Skeletal muscle tissue (tissue), 3 donors: ENCODE measurements at regions not wholly inside any gene's neighbourhood (a gene's known extent, or its start where the extent isn't known, plus 50 kb on each side); places are given as distances from the start of the nearest gene placed in this dataset.
"Not testable (repeated sequence)": the region's sequence is repeated elsewhere in the genome, so short reads cannot be mapped to it uniquely, and the experiment has no call there.

Source experiments
- H3K27ac ChIP-seq: one replicate; pipeline ENCODE4 v1.7.0; 2013; ENCODE audit warnings: mild to moderate bottlenecking, low read depth, low read length, inconsistent platforms
- H3K27me3 ChIP-seq, 3 donors: one replicate each; pipeline ENCODE4 v1.7.0; 2013; ENCODE audit warnings: low read length in 3 of 3; ENCODE audit not compliant: control insufficient read depth in 3 of 3, insufficient read depth in 3 of 3
- H3K36me3 ChIP-seq, 3 donors: one replicate each; pipeline ENCODE4 v1.7.0; 2013; ENCODE audit warnings: low read length in 3 of 3; ENCODE audit not compliant: control insufficient read depth in 3 of 3, insufficient read depth in 3 of 3
- H3K4me1 ChIP-seq, 3 donors: one replicate each; pipeline ENCODE4 v1.7.0; 2013; ENCODE audit warnings: low read length in 3 of 3, mild to moderate bottlenecking in 3 of 3; ENCODE audit not compliant: control insufficient read depth in 3 of 3, insufficient read depth in 3 of 3
- H3K4me3 ChIP-seq, 3 donors: one replicate each; pipeline ENCODE4 v1.7.0; 2013; ENCODE audit warnings: low read length in 3 of 3
- H3K9ac ChIP-seq, 3 donors: one replicate each; pipeline ENCODE4 v1.7.0; 2013; ENCODE audit warnings: low read length in 3 of 3, mild to moderate bottlenecking in 3 of 3, moderate library complexity in 2 of 3, low read depth in 1 of 3
- H3K9me3 ChIP-seq, 3 donors: one replicate each; pipeline ENCODE4 v1.7.0; 2013; ENCODE audit warnings: low read length in 3 of 3; ENCODE audit not compliant: control insufficient read depth in 3 of 3
- donor health status: Osteomylitis.

DNA sequence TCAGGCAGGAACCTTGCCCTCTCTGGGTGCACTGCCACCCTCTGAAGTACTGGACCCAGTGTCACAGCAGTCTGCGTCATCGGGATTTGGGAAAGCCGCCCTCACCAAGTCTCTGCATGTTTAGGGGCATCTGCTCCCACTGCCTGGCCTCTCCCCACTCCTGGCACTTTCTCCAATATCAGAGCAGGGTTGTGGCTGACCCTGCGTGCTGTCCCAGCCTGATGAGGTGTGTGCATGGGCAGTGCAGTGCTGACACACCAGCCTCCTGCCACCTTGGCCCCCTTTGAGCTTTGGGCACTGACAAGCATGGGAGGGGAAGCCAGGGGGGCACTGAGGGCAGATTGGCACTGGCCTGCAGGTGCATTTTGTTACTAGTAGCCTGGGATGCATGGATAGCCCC, 652.5 kb downstream of the GABRG1 start:
- no peaks in the 10 kb centered on the region for H3K27me3 ChIP-seq
- H3K36me3 ChIP-seq: no peaks in the 10 kb centered on the region
- H3K9ac ChIP-seq: no peak overlapping the region

DNA sequence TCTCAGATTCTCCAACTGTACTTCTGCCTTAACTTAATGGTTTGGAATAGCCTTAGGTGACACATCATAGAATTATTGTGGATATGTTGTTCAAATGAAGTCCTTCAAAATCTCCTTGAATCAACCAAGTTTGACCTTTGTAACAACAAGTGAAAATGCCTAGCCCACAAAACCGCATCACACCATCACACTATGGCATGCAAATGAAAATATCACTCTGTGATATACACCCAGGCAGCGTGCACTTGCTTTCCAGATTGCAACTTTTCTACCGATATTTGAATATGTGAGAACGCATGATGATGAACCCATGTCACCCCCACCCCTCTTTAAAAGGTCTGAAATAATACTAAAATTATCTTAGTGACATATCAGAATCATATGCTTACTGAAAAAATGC, 656.7 kb downstream of the GABRG1 start:
- H3K9ac ChIP-seq: no peak overlapping the region
- H3K27me3 ChIP-seq: no peaks in the 10 kb centered on the region
- no peaks in the 10 kb centered on the region for H3K36me3 ChIP-seq
- H3K9me3 ChIP-seq: no peaks in the 10 kb centered on the region
- H3K4me3 ChIP-seq: no peak overlapping the region
- H3K27ac ChIP-seq: no peak overlapping the region
- no peaks in the 10 kb centered on the region for H3K4me1 ChIP-seq

More for the DNA sequence above, 652.5 kb downstream of the GABRG1 start:
- Histone ChIP-seq H3K9me3 (no peaks in the 10 kb centered on the region), H3K4me1 (no peaks in the 10 kb centered on the region), H3K4me3 (no peak overlapping the region), H3K27ac (no peak overlapping the region)

DNA sequence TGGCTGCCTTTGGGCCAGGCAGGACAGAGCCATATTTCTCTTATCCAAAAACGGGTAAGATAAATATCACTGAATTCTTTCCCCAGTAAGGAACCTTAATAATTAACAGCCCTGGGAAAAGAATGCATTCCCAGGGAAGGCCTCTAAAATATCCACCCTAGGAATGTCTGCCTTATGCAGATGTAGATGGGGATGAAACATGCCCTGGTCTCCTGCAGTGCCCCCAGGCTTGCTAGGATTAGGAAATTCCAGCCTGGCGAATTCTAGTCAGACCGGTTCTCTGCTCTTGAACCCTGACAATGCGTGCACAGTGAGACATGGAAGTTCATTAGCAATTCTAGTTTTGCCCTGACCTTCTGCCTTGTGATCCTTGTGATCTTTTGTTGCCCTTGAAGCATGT, 663.7 kb downstream of the GABRG1 start:
- not testable (repeated sequence) for H3K9me3 ChIP-seq, H3K36me3 ChIP-seq, H3K4me1 ChIP-seq, H3K4me3 ChIP-seq, H3K27ac ChIP-seq, H3K27me3 ChIP-seq, H3K9ac ChIP-seq

DNA sequence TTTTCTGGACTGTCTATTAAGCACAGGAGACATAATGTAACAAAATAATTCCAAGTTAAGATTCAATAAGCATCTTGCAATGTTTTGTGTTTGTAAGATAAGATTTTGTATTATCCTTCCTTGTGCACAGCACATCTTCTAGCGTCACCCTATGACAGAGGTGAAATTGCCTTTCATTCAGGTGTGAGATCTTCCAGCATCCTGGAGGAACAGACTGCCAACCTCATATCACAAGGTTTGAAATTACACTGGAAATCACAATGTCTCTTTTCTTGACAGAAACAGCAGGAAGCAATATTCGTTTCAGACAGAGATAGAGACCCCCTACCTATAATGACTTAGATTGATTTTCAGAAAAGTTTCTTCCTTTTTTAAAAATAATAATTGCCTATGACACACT, 668.6 kb downstream of the GABRG1 start:
- no peaks in the 10 kb centered on the region for H3K4me1 ChIP-seq

DNA sequence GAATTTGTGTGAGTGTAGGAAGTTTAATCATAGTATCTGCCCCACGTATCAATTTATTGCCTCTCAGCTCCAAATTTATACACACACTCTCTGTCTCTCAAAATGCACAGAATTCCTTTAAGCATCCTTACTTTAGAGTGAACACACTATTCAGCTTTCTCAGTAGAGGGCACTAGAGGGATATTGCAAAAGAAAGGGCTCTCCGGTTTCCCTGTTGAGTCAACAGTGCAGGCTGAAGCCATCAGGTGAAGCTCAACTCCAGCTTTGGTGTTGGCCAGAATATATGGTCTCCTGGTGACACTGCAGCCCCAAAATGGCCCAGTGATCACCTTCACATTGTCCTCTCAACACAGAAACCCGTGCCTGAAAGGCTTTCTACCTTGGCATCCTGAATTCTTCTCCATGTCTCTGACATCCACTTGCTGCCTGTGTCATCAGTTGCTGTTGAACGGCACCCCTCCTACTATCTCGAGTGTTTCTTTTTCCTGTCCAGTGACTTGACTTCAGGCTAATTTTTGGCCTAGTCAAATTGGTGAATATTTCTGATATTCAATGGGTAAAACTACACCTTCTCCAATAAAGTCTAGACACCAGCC, 670.5 kb downstream of the GABRG1 start:
- no peaks in the 10 kb centered on the region for H3K4me1 ChIP-seq
- H3K27ac ChIP-seq: no peak overlapping the region
- H3K27me3 ChIP-seq: no peaks in the 10 kb centered on the region
- H3K9me3 ChIP-seq: no peaks in the 10 kb centered on the region
- no peak overlapping the region for H3K4me3 ChIP-seq
- H3K9ac ChIP-seq: no peak overlapping the region
- no peaks in the 10 kb centered on the region for H3K36me3 ChIP-seq

More for the DNA sequence above, 668.6 kb downstream of the GABRG1 start:
- H3K27ac ChIP-seq: no peak overlapping the region
- no peaks in the 10 kb centered on the region for H3K27me3 ChIP-seq
- no peaks in the 10 kb centered on the region for H3K36me3 ChIP-seq
- H3K9me3 ChIP-seq: no peaks in the 10 kb centered on the region
- H3K9ac ChIP-seq: no peak overlapping the region
- H3K4me3 ChIP-seq: no peak overlapping the region

DNA sequence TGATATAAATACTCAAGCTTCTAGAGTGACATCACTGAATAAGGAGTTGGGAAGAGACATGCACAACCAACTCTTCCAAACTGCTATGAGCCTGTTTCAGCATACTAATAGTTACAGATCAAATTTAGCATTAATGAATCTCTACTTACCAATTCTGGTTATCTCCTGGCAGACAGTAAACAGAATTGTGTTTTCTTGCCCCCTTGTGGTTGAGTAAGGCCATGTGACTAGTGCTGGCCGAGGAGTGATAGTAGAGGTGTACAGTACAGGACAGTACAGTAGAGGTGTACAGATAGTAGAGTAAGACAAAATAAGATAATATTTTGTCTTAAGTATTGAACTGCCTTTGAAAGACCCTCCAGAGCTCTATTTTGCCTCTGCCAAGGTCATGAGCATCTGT, 681.4 kb downstream of the GABRG1 start:
- Histone ChIP-seq H3K27ac (no peak overlapping the region), H3K9me3 (no peaks in the 10 kb centered on the region), H3K36me3 (no peaks in the 10 kb centered on the region), H3K4me3 (no peak overlapping the region), H3K4me1 (no peaks in the 10 kb centered on the region), H3K9ac (no peak overlapping the region), H3K27me3 (no peaks in the 10 kb centered on the region)

DNA sequence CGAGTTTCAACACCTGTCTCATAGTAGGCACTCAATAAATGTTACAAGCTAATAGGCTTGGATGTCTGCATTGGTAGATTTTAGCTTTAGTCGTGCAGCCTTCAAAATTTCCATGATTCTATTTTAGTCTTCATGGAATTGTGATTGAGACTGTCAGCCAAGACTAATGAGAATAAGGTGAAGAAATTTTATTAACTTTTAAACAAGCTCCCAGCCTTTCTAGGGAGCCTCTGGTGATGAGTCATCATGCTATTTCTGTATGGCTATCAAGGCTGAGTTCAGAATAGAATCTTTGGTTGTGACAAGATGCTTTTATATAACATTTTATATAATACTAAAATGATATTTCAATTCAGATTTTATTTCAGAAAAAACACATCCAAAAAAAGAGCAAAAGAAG, 685.8 kb downstream of the GABRG1 start:
- H3K9ac ChIP-seq: no peak overlapping the region
- no peaks in the 10 kb centered on the region for H3K9me3 ChIP-seq
- no peaks in the 10 kb centered on the region for H3K4me1 ChIP-seq
- H3K27ac ChIP-seq: no peak overlapping the region
- no peak overlapping the region for H3K4me3 ChIP-seq
- H3K27me3 ChIP-seq: no peaks in the 10 kb centered on the region
- no peaks in the 10 kb centered on the region for H3K36me3 ChIP-seq

DNA sequence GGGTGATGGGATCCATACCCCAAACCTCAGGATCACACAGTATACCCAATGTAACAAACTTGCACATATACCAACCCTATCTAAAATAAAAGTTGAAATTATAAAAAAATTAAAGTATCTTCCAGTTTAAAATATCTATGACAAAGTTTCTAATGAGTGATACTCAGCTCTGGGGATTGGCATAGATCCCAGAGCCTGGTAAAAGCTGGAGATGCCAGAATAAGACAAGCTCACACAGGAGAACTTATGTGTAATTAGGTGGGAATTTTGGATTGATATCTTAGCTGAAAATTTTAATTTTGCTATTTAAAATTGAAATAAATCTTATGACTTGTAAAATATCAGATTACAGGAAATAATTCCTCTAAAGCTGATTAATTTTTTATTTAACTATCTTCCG, 686.5 kb downstream of the GABRG1 start:
- Histone ChIP-seq H3K27me3 (no peaks in the 10 kb centered on the region), H3K36me3 (no peaks in the 10 kb centered on the region), H3K4me1 (no peaks in the 10 kb centered on the region), H3K27ac (no peak overlapping the region), H3K9ac (no peak overlapping the region), H3K9me3 (no peaks in the 10 kb centered on the region), H3K4me3 (no peak overlapping the region)

DNA sequence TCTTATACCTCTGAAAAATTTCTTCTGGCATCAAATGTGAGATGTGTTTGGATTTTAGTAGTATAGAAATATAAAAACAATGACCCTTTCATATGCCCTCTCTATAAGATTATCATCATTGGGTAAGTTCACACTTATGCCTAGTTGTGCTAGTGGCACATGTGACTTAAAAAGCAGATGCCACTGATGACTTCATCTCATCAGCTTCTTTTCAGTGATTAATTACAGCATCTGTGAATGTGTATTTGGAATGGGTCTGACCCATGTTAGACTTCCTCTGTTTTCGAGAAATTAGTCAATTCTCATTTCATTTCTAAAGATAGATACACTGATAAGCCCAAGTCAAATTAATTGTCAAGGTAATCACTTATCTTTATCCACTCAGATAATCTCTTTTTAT, 698.7 kb downstream of the GABRG1 start:
- Histone ChIP-seq H3K27me3 (no peaks in the 10 kb centered on the region), H3K4me1 (no peaks in the 10 kb centered on the region), H3K9ac (no peak overlapping the region)

DNA sequence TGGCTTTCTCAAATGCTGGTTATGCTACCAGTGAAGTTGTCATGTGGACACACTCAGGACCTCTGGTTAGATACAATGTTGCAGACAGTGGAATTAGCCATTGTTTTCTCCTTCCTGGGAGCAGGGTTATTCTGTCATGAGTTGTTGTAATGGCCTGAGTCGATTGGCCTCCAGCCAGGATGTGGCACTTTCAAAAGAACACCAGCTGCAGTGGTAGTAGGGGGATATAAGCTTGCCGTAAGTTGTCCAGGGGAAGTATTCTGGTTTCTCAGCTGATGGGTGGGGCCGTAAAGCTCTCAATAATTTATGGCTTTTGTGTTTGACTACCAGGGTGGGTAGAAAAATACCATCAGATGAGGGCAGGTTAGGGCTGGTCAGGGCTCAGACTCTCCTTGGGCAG, 697.5 kb upstream of the GNPDA2 start:
- no peak overlapping the region for H3K4me3 ChIP-seq
- H3K27me3 ChIP-seq: no peaks in the 10 kb centered on the region
- H3K27ac ChIP-seq: no peak overlapping the region
- no peak overlapping the region for H3K9ac ChIP-seq
- no peaks in the 10 kb centered on the region for H3K4me1 ChIP-seq
- no peaks in the 10 kb centered on the region for H3K9me3 ChIP-seq
- no peaks in the 10 kb centered on the region for H3K36me3 ChIP-seq

More for the DNA sequence above, 698.7 kb downstream of the GABRG1 start:
- H3K36me3 ChIP-seq: no peaks in the 10 kb centered on the region
- no peak overlapping the region for H3K4me3 ChIP-seq
- H3K9me3 ChIP-seq: no peaks in the 10 kb centered on the region
- H3K27ac ChIP-seq: no peak overlapping the region
